ENCODE measurements at regions not wholly inside any gene's neighbourhood (a gene's known extent, or its start where the extent isn't known, plus 50 kb on each side); places are given as distances from the start of the nearest gene placed in this dataset.
"Not testable (repeated sequence)": the region's sequence is repeated elsewhere in the genome, so short reads cannot be mapped to it uniquely, and the experiment has no call there.

DNA sequence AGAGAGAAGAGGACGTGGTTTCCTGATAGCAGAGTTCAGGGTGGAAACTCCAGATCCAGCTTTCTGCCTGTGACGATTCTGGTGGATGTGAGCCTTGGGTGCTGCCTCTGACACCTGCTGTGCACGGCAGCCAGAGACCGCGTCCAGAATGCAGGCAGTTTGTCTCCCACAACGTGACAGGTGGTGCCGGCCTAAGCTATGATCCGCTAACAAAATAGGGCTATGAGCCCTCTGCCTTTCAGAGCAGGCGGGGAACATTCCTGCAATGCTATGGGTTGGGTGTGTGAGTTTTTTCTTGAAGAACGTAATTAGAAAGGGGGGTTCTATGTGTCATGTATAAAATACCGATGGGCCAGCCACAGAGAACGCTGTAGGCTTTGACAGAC, 297.3 kb upstream of the PRKCQ start:
- no peak for DNase-seq (ENCODE audit: low read depth)

DNA sequence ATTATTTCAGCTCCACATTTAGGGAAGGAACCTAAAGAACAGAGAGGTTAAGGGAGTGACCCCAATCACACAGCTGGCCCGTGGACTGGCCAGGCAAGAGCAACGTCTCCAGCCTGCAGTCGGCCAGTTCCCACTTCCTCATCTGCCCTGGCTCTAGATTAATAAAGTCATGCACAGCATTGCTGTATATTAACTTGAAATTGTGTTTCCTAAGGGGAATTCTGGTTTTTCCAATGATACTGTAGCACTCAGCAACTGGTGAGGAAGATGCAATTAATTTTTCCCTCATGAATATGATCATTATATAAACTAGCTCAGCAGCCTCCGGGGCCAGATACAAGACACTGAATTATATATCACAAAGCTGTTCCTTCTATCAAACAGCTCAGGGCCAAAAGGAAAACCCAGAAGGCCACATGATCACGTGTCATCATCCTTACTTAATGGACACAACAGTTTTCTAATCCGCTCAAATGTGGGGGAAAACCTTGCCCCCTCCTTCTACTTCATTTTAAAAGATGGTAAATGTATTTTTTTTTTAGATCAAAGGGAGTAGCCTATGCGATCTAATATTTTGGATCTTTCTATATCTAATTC, 295.3 kb upstream of the PRKCQ start:
- no peak for DNase-seq (ENCODE audit: low read depth)

DNA sequence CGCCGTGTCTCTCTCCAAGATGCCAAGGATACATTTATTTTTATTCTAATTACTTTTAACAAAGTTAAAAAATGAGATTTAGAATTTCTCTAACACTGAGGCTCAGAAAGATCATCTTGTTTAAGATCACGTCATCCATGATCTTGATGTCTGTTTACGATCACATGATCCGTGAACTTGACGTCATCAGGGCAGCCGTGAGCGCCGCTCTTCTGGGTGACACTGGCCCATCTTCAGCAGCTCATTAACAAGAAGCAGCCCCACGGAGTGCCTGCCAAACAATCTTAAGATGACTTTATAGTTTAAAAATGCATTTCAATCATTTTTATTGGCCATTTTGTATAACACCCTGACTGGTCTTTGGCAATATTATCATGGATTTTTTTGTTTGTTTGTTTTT, 291.1 kb upstream of the PRKCQ start:
- DNase-seq (ENCODE audit: low read depth): no peak

DNA sequence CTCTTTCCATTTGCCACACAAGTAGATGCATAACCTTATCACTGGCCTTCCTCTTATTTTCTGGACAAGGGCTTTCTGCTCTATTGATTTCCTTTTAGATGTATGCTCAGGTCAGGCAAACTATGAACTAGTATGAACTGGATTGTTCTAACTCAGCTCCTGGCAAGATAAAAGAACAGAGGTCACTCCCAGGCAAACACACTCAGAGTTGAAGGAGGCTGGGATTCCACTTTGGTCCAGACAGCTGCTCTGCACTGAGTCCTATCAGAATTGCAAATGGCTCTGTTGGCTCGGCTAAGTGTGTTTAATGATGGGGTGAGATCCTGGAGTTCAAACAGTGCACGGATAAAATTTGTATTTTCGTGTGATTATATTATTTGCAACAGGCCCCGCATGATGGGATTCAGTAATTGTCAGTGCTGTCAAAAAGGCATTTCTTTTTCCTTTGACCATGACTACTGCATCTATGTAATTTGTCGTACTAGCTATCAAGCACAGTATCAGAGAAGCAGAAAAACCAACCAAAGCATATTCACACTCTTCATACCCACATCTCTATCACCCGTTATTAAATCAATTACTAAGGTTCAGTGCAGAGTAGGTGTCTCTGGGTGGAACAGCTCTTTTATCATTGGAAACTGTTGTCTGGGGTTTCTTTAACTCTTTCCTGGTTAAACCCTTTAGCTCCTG, 288.1 kb upstream of the PRKCQ start:
- DNase-seq (ENCODE audit: low read depth): no peak

DNA sequence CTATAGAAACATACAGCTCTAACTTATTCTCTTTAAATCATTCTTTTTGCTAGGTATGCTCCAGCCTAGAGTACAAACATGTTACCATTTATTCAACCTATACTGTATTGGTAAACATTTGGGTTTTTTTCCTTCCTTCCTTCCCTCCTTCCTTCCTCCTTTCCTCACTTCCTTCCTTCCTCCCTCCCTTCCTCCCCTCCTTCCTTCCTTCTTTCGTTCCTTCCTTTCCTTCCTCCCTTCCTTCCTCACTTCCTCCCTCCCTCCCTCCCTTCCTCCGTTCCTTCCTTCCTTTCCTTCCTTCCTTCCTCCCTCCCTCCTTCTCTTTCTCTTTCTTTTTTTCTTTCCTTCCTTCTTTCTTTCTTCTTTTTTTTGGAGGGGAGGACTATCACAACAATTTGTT, 286.7 kb upstream of the PRKCQ start:
- no peak for DNase-seq (ENCODE audit: low read depth)

DNA sequence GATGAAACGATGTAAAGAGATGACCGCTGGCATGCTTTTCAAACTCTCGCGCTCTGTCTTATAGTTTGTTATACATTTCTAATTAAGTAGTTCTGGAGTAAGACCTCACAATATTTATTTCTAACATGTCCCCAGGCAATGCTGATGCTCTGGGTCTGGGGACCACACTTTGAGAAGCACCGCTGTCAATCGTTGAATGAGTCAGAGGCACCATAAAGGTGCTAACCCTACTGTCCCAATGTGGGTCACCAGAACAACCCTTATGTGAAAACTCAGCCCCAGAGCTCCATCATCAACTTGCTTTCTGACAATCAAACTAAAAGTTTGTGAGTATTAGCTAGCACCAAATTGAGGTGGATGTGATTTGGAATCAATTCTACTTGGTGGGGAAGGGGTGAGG, 284.1 kb upstream of the PRKCQ start:
- DNase-seq (ENCODE audit: low read depth): no peak

DNA sequence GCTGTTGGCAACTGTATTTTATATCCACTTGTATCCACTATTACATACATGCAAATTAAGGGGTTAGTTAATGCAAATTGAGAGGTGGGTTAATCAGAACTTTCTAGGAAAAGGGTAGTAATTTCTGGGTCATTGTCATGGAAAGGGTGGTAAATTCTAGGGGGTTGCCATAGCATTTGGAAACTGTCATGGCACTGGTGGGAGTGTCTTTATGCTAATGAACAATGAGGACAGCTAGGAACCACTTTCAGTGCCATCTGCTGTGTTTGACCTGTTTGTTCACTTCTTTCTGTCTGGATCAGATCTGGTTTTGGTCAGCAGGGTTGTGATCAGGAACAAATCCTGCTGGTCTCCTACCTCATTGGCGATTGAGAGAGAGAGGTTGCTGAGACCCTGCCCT, 283.3 kb upstream of the PRKCQ start:
- no peak for DNase-seq (ENCODE audit: low read depth)

DNA sequence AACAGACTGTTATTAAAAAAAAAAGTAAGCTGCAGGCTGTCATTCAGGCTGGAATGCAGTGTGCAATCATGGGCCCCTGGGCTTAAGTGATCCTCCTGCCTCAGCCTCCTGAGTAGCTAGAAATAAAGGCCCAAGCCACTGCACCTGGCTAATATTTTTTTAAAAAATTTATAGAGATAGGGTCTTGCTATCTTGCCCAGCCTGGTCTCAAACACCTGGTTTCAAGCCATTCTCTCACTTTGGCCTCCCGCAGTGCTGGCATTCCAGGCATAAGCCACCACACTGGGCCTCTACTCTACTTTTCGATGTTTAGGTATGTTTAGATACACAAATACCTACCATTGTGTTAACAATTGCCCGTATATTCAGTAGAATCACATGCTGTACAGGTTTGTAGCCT, 270.4 kb upstream of the PRKCQ start:
- DNase-seq (ENCODE audit: low read depth): no peak

DNA sequence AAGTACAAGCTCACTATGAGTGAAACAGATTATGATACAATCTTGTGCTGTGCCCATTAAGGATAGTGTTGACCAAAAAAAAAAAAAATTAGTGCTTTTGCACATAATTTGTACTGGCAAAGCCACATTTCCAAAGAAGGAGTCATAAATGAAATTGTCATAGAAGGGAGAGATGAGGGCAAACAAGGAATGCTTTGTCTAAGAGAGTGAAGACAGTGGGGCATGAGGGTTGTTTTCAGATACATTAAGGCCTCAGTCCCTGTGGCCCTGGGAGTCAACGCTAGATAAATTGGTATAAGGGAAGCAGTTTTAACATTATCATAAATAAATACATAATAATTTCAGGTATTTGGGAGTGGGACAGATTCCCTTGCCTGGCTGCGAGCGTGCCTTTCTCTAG, 267.5 kb upstream of the PRKCQ start:
- no peak for DNase-seq (ENCODE audit: low read depth)

DNA sequence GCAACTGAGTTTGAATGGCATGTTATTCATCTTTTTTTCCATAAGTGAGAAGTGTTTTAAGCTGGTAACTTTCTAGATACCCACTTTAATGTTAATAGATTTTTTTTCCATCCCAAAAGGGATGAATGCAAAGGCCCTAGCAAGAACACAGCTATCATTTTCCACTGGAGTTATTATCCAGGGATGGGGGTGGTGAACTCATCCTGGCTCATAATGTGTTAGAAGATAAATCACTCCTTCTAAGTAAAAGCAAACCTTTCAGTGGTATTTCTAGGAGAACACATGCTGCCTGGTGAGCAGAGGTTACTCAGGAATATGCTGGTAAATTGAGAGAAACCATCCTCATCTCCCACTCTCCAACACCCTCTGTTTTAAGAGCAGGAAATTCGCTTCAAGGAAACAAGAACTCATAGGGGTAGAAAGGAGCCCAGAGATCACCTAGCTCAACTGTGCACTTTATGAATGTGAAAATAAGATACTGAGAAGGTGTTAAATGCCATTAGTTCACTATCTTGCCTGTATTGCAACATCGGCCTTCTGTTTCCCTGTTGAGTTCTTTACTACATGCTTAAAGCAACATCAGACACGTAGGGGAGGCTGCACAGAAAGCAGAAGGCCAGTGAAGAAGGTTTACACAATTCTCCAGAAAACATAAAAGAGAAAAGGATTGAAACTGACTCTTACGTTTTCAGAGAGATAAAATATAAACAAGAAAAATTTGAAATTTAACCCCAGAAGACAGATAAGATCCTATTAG, 264.0 kb upstream of the PRKCQ start:
- DNase-seq (ENCODE audit: low read depth): no peak

DNA sequence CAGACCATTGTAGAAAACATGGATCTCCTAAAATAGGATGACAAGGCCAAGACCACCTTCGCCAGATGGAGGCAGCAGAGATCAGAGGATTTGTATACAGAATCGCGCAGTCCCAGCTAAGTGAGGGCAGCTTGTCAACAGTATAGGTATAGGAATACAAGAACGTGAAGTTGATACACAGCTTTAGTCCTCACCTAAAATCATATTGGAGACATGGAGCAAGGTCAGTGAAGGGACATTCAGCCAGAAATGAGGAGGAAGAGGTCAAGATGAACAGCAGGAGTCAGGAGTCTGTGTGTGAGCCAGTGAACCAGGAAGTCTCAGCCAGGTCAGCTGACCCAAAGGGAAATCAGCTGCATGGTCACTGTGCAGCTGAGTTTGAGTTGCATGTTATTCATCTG, 263.4 kb upstream of the PRKCQ start:
- no peak for DNase-seq (ENCODE audit: low read depth)

DNA sequence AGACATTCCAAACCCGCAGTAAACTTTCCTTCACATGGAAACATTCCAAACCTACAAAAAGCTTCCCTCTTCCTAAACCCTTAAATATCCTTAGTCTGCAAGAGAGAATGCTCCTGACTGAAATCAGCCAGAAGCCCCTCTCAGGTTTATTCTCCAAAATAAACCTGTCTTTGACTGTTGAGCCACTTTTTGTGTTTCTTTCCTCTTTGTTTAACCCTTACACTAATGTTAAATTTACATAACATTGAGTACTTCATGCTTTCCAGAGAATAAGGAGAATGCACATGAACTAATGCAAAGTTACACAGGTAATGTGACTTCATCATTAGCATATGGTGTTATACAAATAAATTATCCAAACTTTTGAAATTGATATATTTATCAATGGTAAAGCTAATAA, 262.6 kb upstream of the PRKCQ start:
- DNase-seq (ENCODE audit: low read depth): no peak

DNA sequence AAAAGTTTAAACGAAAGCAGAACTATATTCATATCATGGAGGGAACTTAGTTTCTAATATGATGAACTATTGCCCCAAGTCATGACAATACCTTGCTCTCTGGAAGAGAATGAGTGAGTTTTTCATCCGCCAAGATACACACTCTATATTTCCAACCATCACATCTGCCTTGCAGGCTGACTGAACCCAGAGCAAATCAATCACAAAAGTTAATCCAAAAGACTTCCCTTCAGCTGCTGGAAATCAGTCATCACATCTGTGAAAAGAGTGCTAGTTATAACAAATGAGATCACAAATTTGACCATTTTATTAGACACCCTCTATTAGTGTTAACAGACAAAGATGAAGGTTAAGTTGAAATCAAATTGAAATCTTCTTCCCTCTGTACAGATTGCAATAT, 261.7 kb upstream of the PRKCQ start:
- DNase-seq (ENCODE audit: low read depth): no peak

DNA sequence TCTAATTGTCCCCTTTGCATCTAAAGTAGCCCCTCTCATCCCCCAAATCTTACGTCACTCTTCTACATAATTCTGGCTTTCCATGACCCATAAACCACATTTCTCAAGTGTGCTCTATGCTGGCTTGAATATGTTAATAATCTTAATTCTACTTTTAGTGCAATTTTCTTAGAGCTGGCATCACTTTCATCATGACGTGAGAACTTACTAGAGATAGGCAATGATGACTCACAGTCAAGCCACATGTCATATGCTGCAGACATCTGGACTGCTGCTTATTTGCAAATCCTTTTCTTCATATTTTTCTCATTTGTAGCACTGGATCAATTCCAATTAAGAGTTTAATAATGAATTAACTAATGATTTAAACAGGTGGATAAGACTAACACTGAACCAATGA, 260.7 kb upstream of the PRKCQ start:
- no peak for DNase-seq (ENCODE audit: low read depth)

DNA sequence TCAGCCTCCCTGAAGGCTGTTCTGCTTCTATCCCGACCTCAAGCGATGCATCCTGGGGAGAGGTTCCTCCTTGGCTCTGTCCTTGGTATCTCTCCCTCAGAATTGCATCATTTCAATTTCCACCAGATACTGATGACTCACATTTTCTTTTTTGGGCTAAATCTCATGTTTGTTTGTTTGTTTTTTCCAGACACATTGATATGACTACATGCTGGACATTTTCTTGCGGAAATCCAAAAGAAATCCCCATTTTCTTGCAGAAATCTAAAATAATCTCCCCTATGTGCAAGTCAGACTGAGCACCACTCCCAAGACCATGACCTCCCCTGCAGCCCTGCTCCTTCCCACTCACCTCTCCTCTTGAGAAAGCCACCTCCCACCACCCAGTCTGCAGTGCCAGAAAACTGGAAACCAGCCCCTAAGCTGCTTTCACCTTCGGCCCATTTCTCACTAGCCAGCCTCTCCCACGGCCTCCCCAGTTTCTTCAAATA, 260.2 kb upstream of the PRKCQ start:
- DNase-seq (ENCODE audit: low read depth): no peak

DNA sequence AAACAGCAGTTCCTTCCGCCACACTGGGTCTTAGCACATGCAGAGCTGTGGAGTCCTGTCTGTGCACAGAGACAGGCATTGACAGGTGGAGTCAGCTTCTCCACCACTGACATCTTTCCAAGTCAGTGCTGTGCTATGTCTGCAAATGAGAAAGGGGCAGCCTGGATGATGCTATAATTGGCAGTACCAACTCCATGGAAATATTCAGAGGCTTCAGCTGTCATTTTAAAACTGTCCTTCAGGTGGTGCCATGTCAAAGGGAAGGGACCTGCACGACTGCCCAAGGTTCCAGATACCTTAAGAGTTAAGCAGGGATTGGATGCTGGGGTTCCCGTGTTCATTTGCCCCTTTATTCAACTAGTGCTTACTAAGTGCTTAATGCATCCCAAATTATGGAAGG, 258.0 kb upstream of the PRKCQ start:
- no peak for DNase-seq (ENCODE audit: low read depth)

DNA sequence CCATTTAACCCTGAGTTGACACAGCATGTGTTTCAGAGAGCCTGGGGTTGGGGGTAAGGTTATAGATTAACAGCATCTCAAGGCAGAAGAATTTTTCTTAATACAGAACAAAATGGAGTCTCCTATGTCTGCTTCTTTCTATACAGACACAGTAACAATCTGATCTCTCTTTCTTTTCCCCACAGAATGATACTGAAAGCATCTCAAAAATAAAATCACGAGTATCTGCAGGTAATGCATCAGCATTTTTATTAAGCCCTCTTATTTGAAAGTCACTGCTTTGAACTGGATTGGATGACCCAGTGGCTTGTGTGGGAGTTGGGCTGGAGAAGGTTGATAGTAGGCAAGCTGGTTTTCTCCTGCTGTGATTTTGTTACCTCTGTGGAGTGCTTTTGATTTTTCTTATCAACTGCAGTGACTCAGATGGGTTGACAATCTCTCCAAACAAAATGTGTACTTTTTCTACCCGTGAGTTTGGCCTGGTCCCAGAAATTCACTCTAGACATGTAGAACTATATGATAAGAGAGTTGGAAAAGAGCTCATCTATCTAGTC, 253.5 kb upstream of the PRKCQ start:
- DNase-seq (ENCODE audit: low read depth): no peak

DNA sequence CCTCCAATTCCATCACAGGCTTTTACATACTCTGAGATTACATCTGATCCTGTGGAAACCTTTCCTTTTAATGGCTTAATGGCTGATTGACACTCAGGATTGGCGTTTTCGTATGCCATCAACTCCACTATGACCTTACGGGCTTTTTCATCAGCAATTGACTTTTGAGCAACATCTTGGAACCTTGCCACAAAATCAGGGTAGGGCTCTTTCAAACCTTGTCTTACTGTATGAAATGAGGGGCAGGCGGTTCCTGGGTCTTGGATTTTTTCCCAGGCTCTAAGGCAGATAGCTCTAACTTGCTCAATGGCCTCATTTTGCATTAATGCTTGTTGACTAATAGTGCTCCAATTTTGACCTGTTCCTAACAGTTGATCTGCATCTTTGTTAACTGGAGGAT, 250.9 kb upstream of the PRKCQ start:
- not testable (repeated sequence) for DNase-seq (ENCODE audit: low read depth)

DNA sequence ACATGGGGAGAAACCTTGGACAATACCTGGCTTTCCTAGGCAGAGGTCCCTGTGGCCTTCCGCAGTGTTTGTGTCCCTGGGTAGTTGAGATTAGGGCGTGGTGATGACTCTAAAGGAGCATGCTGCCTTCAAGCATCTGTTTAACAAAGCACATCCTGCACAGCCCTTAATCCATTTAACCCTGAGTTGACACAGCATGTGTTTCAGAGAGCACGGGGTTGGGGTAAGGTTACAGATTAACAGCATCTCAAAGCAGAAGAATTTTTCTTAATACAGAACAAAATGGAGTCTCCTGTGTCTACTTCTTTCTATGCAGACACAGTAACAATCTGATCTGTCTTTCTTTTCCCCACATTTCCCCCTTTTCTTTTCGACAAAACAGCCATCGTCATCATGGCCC, 244.7 kb upstream of the PRKCQ start:
- not testable (repeated sequence) for DNase-seq (ENCODE audit: low read depth)

DNA sequence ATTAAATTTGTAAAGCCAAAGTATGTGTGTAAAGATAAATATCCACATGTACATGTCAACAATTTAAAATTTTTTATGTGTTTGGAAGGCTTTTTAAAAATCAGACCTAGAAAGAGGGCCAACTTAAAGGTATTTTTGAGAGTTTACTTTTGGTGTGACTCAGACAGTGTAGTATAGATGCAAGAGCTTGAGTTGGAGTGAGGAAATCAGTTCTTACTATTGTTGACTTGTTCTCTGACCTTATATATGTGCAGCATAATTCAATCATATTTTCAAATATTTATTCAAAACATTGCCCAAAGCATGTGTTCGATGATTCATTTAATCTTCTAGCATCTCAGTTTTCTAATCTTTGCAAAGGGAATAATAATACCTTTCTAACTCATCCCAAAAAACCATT, 243.7 kb upstream of the PRKCQ start:
- DNase-seq (ENCODE audit: low read depth): no peak

DNA sequence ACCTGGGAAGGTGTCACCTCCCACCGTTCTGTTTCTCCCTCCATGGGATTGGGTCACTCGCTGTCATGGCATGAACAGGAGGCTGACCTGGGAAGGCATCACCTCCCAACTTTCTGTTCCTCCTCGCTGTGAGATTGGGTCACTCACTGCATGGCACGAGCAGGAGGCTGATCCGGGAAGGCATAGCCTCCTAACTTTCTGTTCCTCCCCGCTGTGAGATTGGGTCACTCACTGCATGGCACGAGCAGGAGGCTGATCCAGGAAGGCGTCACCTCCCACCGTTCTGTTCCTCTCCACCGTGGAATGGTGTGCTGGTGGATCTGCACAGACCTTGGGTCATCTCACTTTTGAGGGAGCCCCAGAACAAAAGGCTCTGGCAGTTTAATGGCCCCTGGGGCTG, 239.2 kb upstream of the PRKCQ start:
- DNase-seq (ENCODE audit: low read depth): no peak

DNA sequence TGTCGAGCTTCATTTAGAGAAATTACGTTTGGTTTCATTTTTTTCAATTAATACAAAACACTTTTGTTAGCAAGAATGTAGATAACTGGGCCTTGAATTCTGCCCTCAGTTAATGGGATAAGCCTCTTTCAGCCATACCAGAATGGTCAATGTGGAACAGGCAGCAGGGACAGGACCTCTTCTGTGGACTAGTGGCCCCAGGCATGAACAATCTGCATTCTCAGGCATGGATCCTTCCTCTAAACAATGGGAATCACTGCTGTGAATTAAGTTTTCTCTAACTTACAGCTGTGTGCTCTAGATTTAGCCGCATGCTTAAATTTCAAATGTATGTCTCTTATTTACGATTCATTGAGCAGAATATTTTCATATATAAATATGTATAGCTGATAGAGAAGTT, 237.7 kb upstream of the PRKCQ start:
- no peak for DNase-seq (ENCODE audit: low read depth)

DNA sequence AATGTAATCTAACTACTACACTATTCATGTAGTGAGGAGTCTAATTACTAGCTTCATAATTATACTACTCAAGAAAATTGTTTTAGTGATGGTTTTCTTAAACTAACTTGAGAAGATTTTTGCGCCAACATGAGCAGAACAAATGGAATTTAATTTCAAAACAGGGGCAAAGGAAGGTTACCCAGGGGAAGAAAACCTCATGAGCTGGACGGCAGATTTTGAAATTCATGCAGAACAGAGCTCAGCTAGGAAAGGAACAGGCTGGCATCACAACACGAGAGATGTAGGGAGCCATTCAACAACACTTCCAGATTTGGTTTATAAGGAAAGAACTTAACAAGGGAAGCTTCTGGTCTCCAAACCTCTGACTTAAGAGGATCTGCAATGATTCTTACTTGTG, 235.3 kb upstream of the PRKCQ start:
- no peak for DNase-seq (ENCODE audit: low read depth)
